GM19395 (cell line): ENCODE measurements at regions not wholly inside any gene's neighbourhood (a gene's known extent, or its start where the extent isn't known, plus 50 kb on each side); places are given as distances from the start of the nearest gene placed in this dataset.

Experiments
- ATAC-seq: cut with Tn5 transposase; IDR thresholded peaks from one replicate; pipeline ENCODE4 v1.9.1; 2021; ENCODE audit warnings: mild to moderate bottlenecking, moderate library complexity; ENCODE audit not compliant: unreplicated experiment

GRCh38 chr16:73888840-73889490, 407.6 kb upstream of the PSMD7 start:
- no peak for ATAC-seq

GRCh38 chr16:73887911-73888310, 408.7 kb upstream of the PSMD7 start:
- ATAC-seq: no peak

- ATAC-seq: no peak
These were observed 410.2 kb upstream of the PSMD7 start for GRCh38 chr16:73886426-73886825.

GRCh38 chr16:73885319-73885718, 411.3 kb upstream of the PSMD7 start:
- ATAC-seq: no peak

GRCh38 chr16:73883841-73884240, 412.8 kb upstream of the PSMD7 start:
- ATAC-seq: no peak

GRCh38 chr16:73883126-73883525, 413.5 kb upstream of the PSMD7 start:
- ATAC-seq: no peak

GRCh38 chr16:73882651-73883050, 414.0 kb upstream of the PSMD7 start:
- no peak for ATAC-seq

- no peak for ATAC-seq
These were observed 414.6 kb upstream of the PSMD7 start for GRCh38 chr16:73882033-73882432.

GRCh38 chr16:73879621-73880020, 417.0 kb upstream of the PSMD7 start:
- ATAC-seq: no peak

- no peak for ATAC-seq
These were observed 418.0 kb upstream of the PSMD7 start for GRCh38 chr16:73878611-73879010.

- ATAC-seq: no peak
These were observed 419.5 kb upstream of the PSMD7 start for GRCh38 chr16:73877150-73877549.

GRCh38 chr16:73875996-73876690, 420.5 kb upstream of the PSMD7 start:
- no peak for ATAC-seq

- no peak for ATAC-seq
These were observed 422.3 kb upstream of the PSMD7 start for GRCh38 chr16:73874324-73874723.

GRCh38 chr16:73873643-73874042, 423.0 kb upstream of the PSMD7 start:
- no peak for ATAC-seq

- ATAC-seq: no peak
These were observed 423.8 kb upstream of the PSMD7 start for GRCh38 chr16:73872856-73873255.

GRCh38 chr16:73871088-73871733, 425.4 kb upstream of the PSMD7 start:
- ATAC-seq: no peak

- no peak for ATAC-seq
These were observed 427.5 kb upstream of the PSMD7 start for GRCh38 chr16:73869126-73869525.

GRCh38 chr16:73864868-73865267, 431.7 kb upstream of the PSMD7 start:
- no peak for ATAC-seq

GRCh38 chr16:73858326-73858725, 438.3 kb upstream of the PSMD7 start:
- no peak for ATAC-seq

- no peak for ATAC-seq
These were observed 442.6 kb upstream of the PSMD7 start for GRCh38 chr16:73853968-73854367.

GRCh38 chr16:73852561-73852960, 444.1 kb upstream of the PSMD7 start:
- ATAC-seq: no peak

- no peak for ATAC-seq
These were observed 447.6 kb upstream of the PSMD7 start for GRCh38 chr16:73848993-73849392.
